Calu3 (cell line): ENCODE measurements at regions not wholly inside any gene's neighbourhood (a gene's known extent, or its start where the extent isn't known, plus 50 kb on each side); places are given as distances from the start of the nearest gene placed in this dataset.

Experiments used
- BruUV-seq: library from RNA; stranded (reverse); fragments of 400-500 nt; replicated peaks from 2 replicates; lab custom pipeline; 2021; lab: Mats Ljungman, UMichigan
- CTCF ChIA-PET: fragments of 300-600 bp; sonication (Branson Sonifier 250); formaldehyde crosslinking; loops from one replicate; lab custom pipeline; 2022; ENCODE audit warnings: antibody characterized with exemption; lab: Charles Lee
- DNase-seq: peaks from one replicate; pipeline ENCODE4 v3.0.0; 2022
- H3K27ac Mint-ChIP-seq: one replicate; pipeline ENCODE4 v1.8.0; 2022; ENCODE audit warnings: mixed read lengths; ENCODE audit not compliant: unreplicated experiment
- H3K27me3 Mint-ChIP-seq: one replicate; pipeline ENCODE4 v1.8.0; 2022; ENCODE audit warnings: mixed read lengths; ENCODE audit not compliant: unreplicated experiment
- H3K36me3 Mint-ChIP-seq: one replicate; pipeline ENCODE4 v1.8.0; 2022; ENCODE audit warnings: mild to moderate bottlenecking, moderate library complexity, mixed read lengths; ENCODE audit not compliant: insufficient read depth, unreplicated experiment
- H3K4me1 Mint-ChIP-seq: one replicate; pipeline ENCODE4 v1.8.0; 2022; ENCODE audit warnings: mild to moderate bottlenecking, low read depth, mixed read lengths; ENCODE audit not compliant: unreplicated experiment
- H3K4me3 Mint-ChIP-seq: one replicate; pipeline ENCODE4 v1.8.0; 2022; ENCODE audit warnings: mild to moderate bottlenecking, low read depth, moderate library complexity, mixed read lengths; ENCODE audit not compliant: unreplicated experiment
- H3K9me3 Mint-ChIP-seq: one replicate; pipeline ENCODE4 v1.8.0; 2022; ENCODE audit warnings: low read depth, mixed read lengths; ENCODE audit not compliant: unreplicated experiment
- CTCF ChIP-seq: fragments of 200-600 bp; IDR thresholded peaks from one replicate; pipeline ENCODE4 v1.8.0; 2022; ENCODE audit warnings: antibody characterized with exemption; ENCODE audit not compliant: unreplicated experiment
- intact Hi-C: fragments of 100-400 bp; cut with micrococcal nuclease; formaldehyde crosslinking; loops from one replicate; pipeline ENCODE4 v1.10.0; 2022; ENCODE audit not compliant: unreplicated experiment

GRCh38 chr22:49097966-49098365 lies 729.7 kb downstream of the BRD1 start:
- no TSS peak for BruUV-seq
- H3K36me3 Mint-ChIP-seq: peaks cover 14% of the 10 kb centered on the region
- intact Hi-C loops: no loop called here
- no peak for TF ChIP-seq CTCF
- DNase-seq: no peak
- H3K9me3 Mint-ChIP-seq: peaks cover 13% of the 10 kb centered on the region
- H3K4me3 Mint-ChIP-seq: no peak overlapping the region
- no peaks in the 10 kb centered on the region for H3K27me3 Mint-ChIP-seq
- H3K4me1 Mint-ChIP-seq: no peaks in the 10 kb centered on the region
- CTCF ChIA-PET: no interaction called here
- H3K27ac Mint-ChIP-seq: no peak overlapping the region

GRCh38 chr22:49097171-49097925 lies 730.3 kb downstream of the BRD1 start:
- H3K27me3 Mint-ChIP-seq: no peaks in the 10 kb centered on the region
- DNase-seq: no peak
- H3K9me3 Mint-ChIP-seq: peaks cover 11% of the 10 kb centered on the region
- H3K4me3 Mint-ChIP-seq: no peak overlapping the region
- no peak overlapping the region for H3K27ac Mint-ChIP-seq
- TF ChIP-seq CTCF: no peak
- CTCF ChIA-PET: no interaction called here
- intact Hi-C loops: no loop called here
- peaks cover 14% of the 10 kb centered on the region for H3K36me3 Mint-ChIP-seq
- BruUV-seq: no TSS peak
- H3K4me1 Mint-ChIP-seq: no peaks in the 10 kb centered on the region

GRCh38 chr22:49096476-49096875 lies 731.2 kb downstream of the BRD1 start:
- peaks cover 14% of the 10 kb centered on the region for H3K36me3 Mint-ChIP-seq

GRCh38 chr22:49095366-49095765 lies 732.3 kb downstream of the BRD1 start:
- no peaks in the 10 kb centered on the region for H3K4me1 Mint-ChIP-seq
- DNase-seq: no peak
- no peak overlapping the region for H3K27ac Mint-ChIP-seq
- H3K9me3 Mint-ChIP-seq: peaks cover 15% of the 10 kb centered on the region
- peaks cover 11% of the 10 kb centered on the region for H3K36me3 Mint-ChIP-seq
- H3K4me3 Mint-ChIP-seq: no peak overlapping the region
- intact Hi-C loops: no loop called here
- no peaks in the 10 kb centered on the region for H3K27me3 Mint-ChIP-seq
- BruUV-seq: no TSS peak
- CTCF ChIA-PET: no interaction called here
- no peak for TF ChIP-seq CTCF

More at GRCh38 chr22:49096476-49096875, 731.2 kb downstream of the BRD1 start:
- Mint-ChIP-seq H3K27me3 (no peaks in the 10 kb centered on the region), H3K4me1 (no peaks in the 10 kb centered on the region), H3K27ac (no peak overlapping the region), H3K9me3 (peaks cover 11% of the 10 kb centered on the region), H3K4me3 (no peak overlapping the region)
- intact Hi-C loops: no loop called here
- CTCF ChIA-PET: no interaction called here
- BruUV-seq: no TSS peak
- DNase-seq: no peak
- no peak for TF ChIP-seq CTCF
